Activated CD8-positive, alpha-beta T cell treated with anti-CD3 and anti-CD28 coated beads, Interleukin-2, amount 10 ng/mL, durations not matched to agents 7 days and 5 days (primary cell): ENCODE measurements at regions not wholly inside any gene's neighbourhood (a gene's known extent, or its start where the extent isn't known, plus 50 kb on each side); places are given as distances from the start of the nearest gene placed in this dataset.
"Not testable (repeated sequence)": the region's sequence is repeated elsewhere in the genome, so short reads cannot be mapped to it uniquely, and the experiment has no call there.

Source experiments
- ATAC-seq: fragments of 150-1000 bp; cut with Tn5 transposase; one replicate; pipeline ENCODE4 v1.10.0; 2021; ENCODE audit warnings: moderate library complexity
- CTCF ChIA-PET: fragments of 350-600 bp; sonication (Branson Sonifier 250); formaldehyde crosslinking; loops from one replicate; lab custom pipeline; 2021; ENCODE audit warnings: antibody characterized with exemption; lab: Charles Lee
- POLR2A ChIA-PET: fragments of 350-600 bp; sonication (Branson Sonifier 250); formaldehyde crosslinking; loops from one replicate; lab custom pipeline; 2021; ENCODE audit warnings: antibody characterized with exemption; lab: Charles Lee
- DNase-seq: peaks from one replicate; pipeline ENCODE4 v3.0.0-alpha.2; 2020
- H3K27ac Mint-ChIP-seq: one replicate; pipeline ENCODE4 v1.8.0; 2021; ENCODE audit warnings: mild to moderate bottlenecking, mixed read lengths
- H3K27me3 Mint-ChIP-seq: one replicate; pipeline ENCODE4 v1.8.0; 2021; ENCODE audit warnings: low read depth, mixed read lengths
- H3K36me3 Mint-ChIP-seq: one replicate; pipeline ENCODE4 v1.8.0; 2021; ENCODE audit warnings: low read depth, mixed read lengths
- H3K4me1 Mint-ChIP-seq: one replicate; pipeline ENCODE4 v1.8.0; 2021; ENCODE audit warnings: low read depth, mixed read lengths
- H3K4me3 Mint-ChIP-seq: one replicate; pipeline ENCODE4 v1.8.0; 2021; ENCODE audit warnings: mild to moderate bottlenecking, mixed read lengths
- H3K9me3 Mint-ChIP-seq: one replicate; pipeline ENCODE4 v1.8.0; 2022; ENCODE audit warnings: mixed read lengths; ENCODE audit not compliant: insufficient read depth

- no peak overlapping the region for H3K27ac Mint-ChIP-seq
- ChIA-PET POLR2A (no interaction called here), CTCF (interaction anchor here (1.0 kb wide), 1 partner anchor 18 kb away, joined by 3 read pairs; no protein-coding TSS in a partner anchor)
- H3K4me3 Mint-ChIP-seq, result no peak overlapping the region
- no peak for DNase-seq
- ATAC-seq, result no peak
- H3K9me3 Mint-ChIP-seq, result no peaks in the 10 kb centered on the region
- H3K4me1 Mint-ChIP-seq, result peaks cover 6% of the 10 kb centered on the region
- H3K36me3 Mint-ChIP-seq, result no peaks in the 10 kb centered on the region
- no peaks in the 10 kb centered on the region for H3K27me3 Mint-ChIP-seq
These were observed 401.2 kb downstream of the TNS1 start for GRCh38 chr2:217601601-217602000.

- no peaks in the 10 kb centered on the region for H3K36me3 Mint-ChIP-seq
- H3K4me3 Mint-ChIP-seq, result no peak overlapping the region
- no peak for DNase-seq
- H3K9me3 Mint-ChIP-seq, result no peaks in the 10 kb centered on the region
- no peak for ATAC-seq
- CTCF ChIA-PET, result no interaction called here
- H3K27ac Mint-ChIP-seq, result no peak overlapping the region
- H3K4me1 Mint-ChIP-seq, result no peaks in the 10 kb centered on the region
- POLR2A ChIA-PET, result no interaction called here
- peaks cover 7% of the 10 kb centered on the region for H3K27me3 Mint-ChIP-seq
These were observed 402.9 kb downstream of the TNS1 start for GRCh38 chr2:217599906-217600305.

DNA sequence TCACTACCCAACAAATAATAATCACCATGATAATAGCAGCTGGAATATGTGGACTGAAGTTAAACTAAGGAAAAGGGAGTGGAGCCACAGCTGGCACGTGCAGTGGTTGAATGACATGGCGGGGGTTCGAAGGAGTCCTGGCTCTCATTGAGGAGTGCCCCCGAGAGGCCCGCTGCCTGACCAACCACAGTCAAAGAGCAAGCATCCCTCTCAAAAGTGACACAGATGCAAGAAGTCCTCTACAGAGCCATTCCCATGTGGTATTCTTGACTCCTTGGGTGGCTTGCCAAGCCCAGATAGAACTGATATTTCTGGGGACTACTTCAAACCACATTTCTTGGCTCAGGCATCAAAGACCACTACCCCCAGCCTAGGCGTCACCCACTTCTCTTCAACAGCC is 405.1 kb downstream of the TNS1 start:
- H3K27ac Mint-ChIP-seq, result no peak overlapping the region
- CTCF ChIA-PET, result no interaction called here

GRCh38 chr2:217597145-217597544 is 405.6 kb downstream of the TNS1 start:
- ATAC-seq (no peak), DNase-seq (no peak)
- H3K36me3 Mint-ChIP-seq, result no peaks in the 10 kb centered on the region
- H3K4me1 Mint-ChIP-seq, result peaks cover 13% of the 10 kb centered on the region
- ChIA-PET CTCF (no interaction called here), POLR2A (no interaction called here)
- peaks cover 7% of the 10 kb centered on the region for H3K27me3 Mint-ChIP-seq
- no peak overlapping the region for H3K27ac Mint-ChIP-seq
- no peaks in the 10 kb centered on the region for H3K9me3 Mint-ChIP-seq
- H3K4me3 Mint-ChIP-seq, result no peak overlapping the region

More for the DNA sequence above, 405.1 kb downstream of the TNS1 start:
- DNase-seq, result no peak
- POLR2A ChIA-PET, result no interaction called here
- Mint-ChIP-seq H3K9me3 (no peaks in the 10 kb centered on the region), H3K4me3 (no peak overlapping the region), H3K27me3 (peaks cover 7% of the 10 kb centered on the region), H3K36me3 (no peaks in the 10 kb centered on the region), H3K4me1 (peaks cover 13% of the 10 kb centered on the region)
- ATAC-seq, result no peak

- Mint-ChIP-seq H3K27ac (no peak overlapping the region), H3K4me3 (no peak overlapping the region), H3K9me3 (no peaks in the 10 kb centered on the region), H3K36me3 (no peaks in the 10 kb centered on the region), H3K4me1 (peaks cover 13% of the 10 kb centered on the region), H3K27me3 (peaks cover 7% of the 10 kb centered on the region)
- POLR2A ChIA-PET, result no interaction called here
- DNase-seq (no peak), ATAC-seq (peak; percentile 61)
- CTCF ChIA-PET, result no interaction called here
These were observed 409.1 kb downstream of the TNS1 start for GRCh38 chr2:217593732-217594131.

GRCh38 chr2:217588266-217588665 is 414.5 kb downstream of the TNS1 start:
- Mint-ChIP-seq H3K4me3 (no peak overlapping the region), H3K4me1 (no peaks in the 10 kb centered on the region), H3K27me3 (peaks cover 2% of the 10 kb centered on the region), H3K27ac (no peak overlapping the region), H3K9me3 (no peaks in the 10 kb centered on the region), H3K36me3 (no peaks in the 10 kb centered on the region)
- DNase-seq, result no peak
- ATAC-seq, result no peak
- CTCF ChIA-PET, result no interaction called here
- POLR2A ChIA-PET, result no interaction called here

- CTCF ChIA-PET, result no interaction called here
- Mint-ChIP-seq H3K4me3 (no peak overlapping the region), H3K27ac (no peak overlapping the region), H3K36me3 (no peaks in the 10 kb centered on the region), H3K4me1 (no peaks in the 10 kb centered on the region), H3K27me3 (peaks cover 2% of the 10 kb centered on the region), H3K9me3 (no peaks in the 10 kb centered on the region)
- ATAC-seq (no peak), DNase-seq (no peak)
- POLR2A ChIA-PET, result interaction anchor here (0.7 kb wide), 1 partner anchor 350 kb away, joined by 3 read pairs; no protein-coding TSS in a partner anchor
These were observed 417.4 kb downstream of the TNS1 start for GRCh38 chr2:217585362-217585761.

GRCh38 chr2:217580407-217580806 is 422.4 kb downstream of the TNS1 start:
- POLR2A ChIA-PET, H3K36me3 Mint-ChIP-seq, H3K27ac Mint-ChIP-seq, H3K27me3 Mint-ChIP-seq, ATAC-seq, H3K4me1 Mint-ChIP-seq, H3K9me3 Mint-ChIP-seq, H3K4me3 Mint-ChIP-seq, CTCF ChIA-PET, DNase-seq: not testable (repeated sequence)

DNA sequence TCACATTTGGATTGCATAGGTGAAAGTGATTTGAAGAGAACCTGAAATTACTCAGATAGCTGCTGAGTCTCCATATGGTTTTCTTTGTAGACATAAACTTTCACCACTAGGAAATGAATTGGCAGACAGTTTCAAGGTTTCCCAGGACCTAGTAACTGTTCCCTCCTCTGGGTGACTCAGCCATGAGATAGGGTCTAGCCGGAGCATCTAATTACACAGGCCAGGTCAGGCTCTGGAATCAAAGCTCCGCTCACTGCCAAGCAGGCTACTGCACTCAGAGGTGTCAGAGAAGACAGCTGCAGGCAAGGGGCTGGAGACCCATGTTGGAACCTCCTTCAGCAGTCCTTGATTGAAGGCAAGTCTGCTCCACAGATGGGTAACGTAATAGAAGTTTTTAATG is 429.2 kb downstream of the TNS1 start:
- no peak overlapping the region for H3K4me3 Mint-ChIP-seq
- H3K36me3 Mint-ChIP-seq, result no peaks in the 10 kb centered on the region
- no peaks in the 10 kb centered on the region for H3K9me3 Mint-ChIP-seq
- DNase-seq (no peak), ATAC-seq (no peak)
- no peak overlapping the region for H3K27ac Mint-ChIP-seq
- H3K4me1 Mint-ChIP-seq, result peaks cover 2% of the 10 kb centered on the region
- POLR2A ChIA-PET, result no interaction called here
- CTCF ChIA-PET, result no interaction called here
- peaks cover 2% of the 10 kb centered on the region for H3K27me3 Mint-ChIP-seq

- Mint-ChIP-seq H3K4me3 (no peak overlapping the region), H3K27ac (no peak overlapping the region), H3K9me3 (no peaks in the 10 kb centered on the region), H3K36me3 (no peaks in the 10 kb centered on the region), H3K4me1 (peaks cover 3% of the 10 kb centered on the region), H3K27me3 (peaks cover under 1% of the 10 kb centered on the region)
- CTCF ChIA-PET, result no interaction called here
- ATAC-seq, result no peak
- POLR2A ChIA-PET, result no interaction called here
- no peak for DNase-seq
These were observed 432.4 kb downstream of the TNS1 start for GRCh38 chr2:217570394-217570793.

DNA sequence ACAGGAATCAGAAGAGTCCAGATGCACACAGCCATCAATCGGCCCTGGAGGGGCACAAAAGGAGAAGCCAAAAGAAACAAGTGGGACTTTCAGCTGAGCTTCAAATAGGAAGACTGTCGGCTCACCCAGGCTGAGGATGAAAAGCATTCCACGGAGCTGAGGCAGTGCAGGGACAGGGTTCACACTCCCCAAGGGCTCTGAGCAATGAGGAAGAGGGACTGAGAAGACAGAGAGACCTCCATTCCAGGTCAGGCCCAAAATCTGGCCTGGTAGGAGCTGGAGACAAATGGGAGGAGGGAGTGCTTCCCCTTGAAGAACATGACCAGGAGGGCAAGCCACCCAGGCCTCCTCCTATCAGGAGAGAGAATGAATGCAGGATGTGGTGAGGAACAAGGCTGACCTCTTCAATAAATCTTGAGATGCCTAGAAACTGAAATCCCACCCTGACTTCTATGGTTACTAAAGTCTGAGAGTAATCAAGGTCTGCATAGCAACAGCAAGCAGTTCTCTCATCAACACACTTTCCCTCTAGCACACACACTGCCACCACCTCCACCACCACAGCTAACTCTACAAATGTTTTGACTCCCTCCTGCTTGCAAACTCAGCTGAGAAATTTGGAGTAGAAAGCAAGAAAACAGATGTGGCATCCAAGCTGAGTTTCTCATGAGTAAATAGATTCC is 434.4 kb downstream of the TNS1 start:
- no peaks in the 10 kb centered on the region for H3K27me3 Mint-ChIP-seq
- H3K9me3 Mint-ChIP-seq, result no peaks in the 10 kb centered on the region
- no peak overlapping the region for H3K27ac Mint-ChIP-seq
- ChIA-PET CTCF (no interaction called here), POLR2A (no interaction called here)
- H3K4me3 Mint-ChIP-seq, result no peak overlapping the region
- ATAC-seq, result no peak
- no peaks in the 10 kb centered on the region for H3K36me3 Mint-ChIP-seq
- peaks cover 3% of the 10 kb centered on the region for H3K4me1 Mint-ChIP-seq
- no peak for DNase-seq

DNA sequence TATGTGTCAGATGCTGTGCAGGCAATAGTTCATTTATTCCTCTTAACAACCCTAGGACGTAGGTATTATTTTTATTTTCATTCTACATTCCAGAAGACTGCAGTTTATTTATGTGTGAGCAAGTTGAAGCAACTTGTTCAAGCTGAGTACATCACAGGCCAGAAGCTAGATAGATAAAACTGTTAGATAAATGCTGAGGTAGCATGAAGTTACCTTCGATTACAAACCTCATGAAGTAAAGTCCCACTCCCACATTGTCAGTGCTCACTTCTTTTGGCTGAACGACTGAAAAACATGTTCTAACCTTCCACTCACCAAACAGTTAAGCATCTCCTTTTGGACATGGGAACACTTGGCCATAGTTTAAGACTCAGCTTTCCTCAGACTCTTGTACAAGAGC is 439.2 kb downstream of the TNS1 start:
- POLR2A ChIA-PET, result no interaction called here
- no peak overlapping the region for H3K27ac Mint-ChIP-seq
- peaks cover 10% of the 10 kb centered on the region for H3K9me3 Mint-ChIP-seq
- peaks cover under 1% of the 10 kb centered on the region for H3K4me1 Mint-ChIP-seq
- no peak for DNase-seq
- H3K36me3 Mint-ChIP-seq, result peaks cover 7% of the 10 kb centered on the region
- ATAC-seq, result no peak
- H3K27me3 Mint-ChIP-seq, result no peaks in the 10 kb centered on the region
- no peak overlapping the region for H3K4me3 Mint-ChIP-seq
- CTCF ChIA-PET, result interaction anchor here (0.8 kb wide), 1 partner anchor 143 kb away, joined by 4 read pairs; no protein-coding TSS in a partner anchor
